GM19238 (cell line): ENCODE measurements at regions not wholly inside any gene's neighbourhood (a gene's known extent, or its start where the extent isn't known, plus 50 kb on each side); places are given as distances from the start of the nearest gene placed in this dataset.

Experiments used
- DNase-seq: peaks from one replicate; pipeline ENCODE4 v3.0.0; 2011; ENCODE audit warnings: low spot score; ENCODE audit not compliant: insufficient read length

GRCh38 chr11:41851743-41852142 lies 392.3 kb upstream of the LRRC4C start:
- DNase-seq = no peak

DNA sequence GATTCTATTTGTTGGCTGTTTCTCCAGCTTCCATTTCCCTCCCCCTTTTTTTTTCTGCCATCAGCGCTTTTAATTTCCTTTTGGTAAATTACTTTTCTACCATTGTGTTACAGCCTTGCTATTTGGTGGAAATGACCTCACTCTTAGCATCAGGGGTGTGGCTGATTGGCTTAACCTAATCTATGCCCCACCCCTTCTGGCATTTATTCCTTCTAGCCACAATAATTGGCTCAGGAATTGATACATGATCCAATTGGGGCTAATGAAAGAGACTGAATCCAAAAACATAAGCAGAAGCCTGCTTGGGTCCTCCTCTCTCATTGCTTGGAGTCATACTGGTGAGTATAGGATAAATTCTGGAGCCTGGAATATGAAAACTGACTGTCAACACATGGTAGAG lies 402.4 kb upstream of the LRRC4C start:
- DNase-seq = no peak

DNA sequence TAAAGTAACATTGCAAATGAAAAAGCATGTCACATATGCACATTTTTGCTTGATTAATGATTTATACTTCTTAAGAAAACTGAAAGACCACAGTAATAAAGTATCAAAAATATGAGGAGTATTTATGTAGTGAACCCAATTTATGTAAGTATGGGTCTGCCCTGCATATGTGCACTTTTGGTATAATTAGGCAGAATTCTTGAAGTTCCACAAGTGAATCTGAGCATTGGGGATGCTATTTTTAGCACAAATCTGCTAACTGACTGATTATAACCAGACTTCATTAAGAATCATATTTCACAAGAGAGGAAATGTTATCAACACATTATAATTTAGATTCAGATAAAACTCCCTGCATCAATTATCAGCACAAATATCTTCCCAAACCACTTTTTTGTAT lies 407.1 kb upstream of the LRRC4C start:
- no peak for DNase-seq

DNA sequence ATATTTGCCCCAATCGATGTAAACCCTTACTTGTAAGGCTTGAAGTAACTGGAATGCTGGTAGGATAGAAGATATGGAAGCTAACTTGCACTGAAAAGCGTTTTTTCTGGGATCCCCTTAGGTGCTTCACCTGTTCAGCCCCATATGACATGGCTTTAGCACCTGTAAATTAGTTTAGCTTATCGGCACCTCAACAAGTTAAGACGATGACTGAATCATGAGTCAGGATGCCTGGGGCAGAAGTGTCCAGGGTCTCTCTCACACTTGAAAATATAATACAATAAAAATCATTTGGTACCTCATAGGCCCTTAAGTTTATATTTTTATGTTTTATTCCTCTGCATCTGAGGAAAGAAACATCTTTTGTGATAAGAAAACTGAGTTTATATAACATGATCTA lies 409.2 kb upstream of the LRRC4C start:
- DNase-seq = no peak

DNA sequence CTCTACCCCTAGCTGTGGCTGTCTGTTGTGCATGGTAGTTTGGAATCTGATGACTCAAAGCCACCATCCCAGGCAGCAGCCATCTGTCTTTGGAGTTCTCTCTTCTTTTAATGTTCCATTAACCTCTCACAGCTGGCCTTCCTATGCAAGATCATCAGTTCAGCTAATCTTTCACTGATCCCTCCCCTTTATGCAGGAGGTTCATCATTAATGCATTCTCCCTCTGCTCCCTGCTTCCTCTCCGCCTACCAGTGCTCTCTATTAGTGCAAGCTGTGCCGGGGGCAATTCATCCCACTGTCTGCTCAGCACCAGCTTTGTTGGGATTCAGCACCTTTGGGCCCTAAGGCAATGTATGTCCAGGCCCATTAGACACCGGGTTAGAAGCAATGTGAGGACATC lies 413.0 kb upstream of the LRRC4C start:
- DNase-seq = no peak

DNA sequence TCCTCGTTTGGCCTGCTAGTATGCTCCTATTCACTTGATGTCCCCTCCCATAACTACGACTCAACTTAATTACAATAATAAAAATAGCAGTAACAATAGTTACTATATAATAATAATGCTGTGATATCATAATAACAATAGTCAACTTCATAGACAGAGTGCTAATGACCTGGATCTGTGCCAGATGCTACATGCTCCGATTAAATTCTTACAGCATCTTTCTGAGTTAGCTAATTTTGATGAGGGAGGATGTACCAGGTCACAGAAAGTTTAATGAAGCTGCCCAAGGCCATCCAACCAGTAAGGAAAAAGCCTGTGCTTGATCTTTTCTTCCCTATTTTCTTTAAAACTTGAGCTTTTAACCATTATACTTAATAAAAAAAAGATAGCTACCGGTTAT lies 413.4 kb upstream of the LRRC4C start:
- DNase-seq = no peak

GRCh38 chr11:41878095-41878494 lies 418.6 kb upstream of the LRRC4C start:
- DNase-seq = no peak

DNA sequence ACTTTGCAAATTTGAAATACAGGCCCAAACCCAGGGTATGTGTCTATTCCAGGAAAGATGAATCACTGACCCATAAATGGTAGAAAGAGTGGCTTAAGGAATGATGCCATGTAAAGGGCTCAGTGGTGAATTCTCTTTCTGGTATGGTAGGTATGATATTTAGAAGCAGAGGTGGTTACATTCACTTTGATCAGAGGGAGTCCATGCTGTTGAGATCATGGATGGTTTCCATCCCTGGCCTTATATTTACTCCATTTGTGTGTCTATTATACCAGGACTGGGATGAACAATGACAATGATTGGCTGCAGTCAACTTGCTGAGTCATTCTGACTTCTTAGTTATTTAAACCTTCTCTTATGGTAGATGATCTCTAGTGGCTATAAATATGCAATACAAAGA lies 419.8 kb upstream of the LRRC4C start:
- no peak for DNase-seq

GRCh38 chr11:41895081-41895480 lies 435.6 kb upstream of the LRRC4C start:
- no peak for DNase-seq

- DNase-seq = no peak
Observed at GRCh38 chr11:41897991-41898390, 438.5 kb upstream of the LRRC4C start.

DNA sequence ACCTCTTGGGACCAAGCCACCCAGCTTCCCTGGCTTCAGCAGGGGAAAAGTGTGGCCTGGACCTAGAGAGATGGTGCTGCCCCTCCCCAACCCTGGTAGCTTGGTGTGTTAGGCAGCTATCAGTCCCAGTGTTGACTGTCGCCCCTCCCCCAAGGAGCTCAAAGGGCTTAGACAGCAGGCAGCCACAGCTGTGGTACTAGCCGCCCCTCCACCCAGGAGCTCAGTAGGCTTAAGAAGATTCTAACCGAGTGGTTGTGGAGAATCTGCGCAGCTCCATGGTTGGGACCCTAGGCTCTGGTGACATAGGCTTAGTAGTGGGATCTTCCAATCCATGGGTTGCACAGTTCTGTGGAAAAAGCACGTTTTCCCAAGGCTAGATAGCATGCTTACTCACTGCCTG lies 458.4 kb upstream of the LRRC4C start:
- no peak for DNase-seq

GRCh38 chr11:41920374-41920773 lies 460.9 kb upstream of the LRRC4C start:
- no peak for DNase-seq

- DNase-seq = no peak
Observed at GRCh38 chr11:41921746-41922390, 462.4 kb upstream of the LRRC4C start.

DNA sequence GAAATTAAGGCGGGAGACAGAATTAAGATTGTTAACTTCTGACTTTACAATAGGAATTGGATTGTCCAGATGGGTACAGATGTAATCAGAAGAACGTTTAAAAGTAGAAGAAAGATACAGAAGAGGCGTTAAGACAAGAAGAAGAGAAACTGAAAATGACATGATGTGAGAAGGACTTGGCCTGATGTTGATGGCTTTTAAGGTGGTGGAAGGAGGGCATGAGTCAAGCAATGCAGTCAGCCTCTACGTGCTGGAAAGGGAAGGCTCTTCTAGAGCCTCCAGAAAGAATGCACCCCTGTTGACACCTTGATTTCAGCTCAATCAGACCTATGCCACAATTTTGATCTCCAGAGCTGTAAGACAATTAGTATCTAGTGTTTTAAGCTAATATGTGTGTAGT lies 466.9 kb upstream of the LRRC4C start:
- DNase-seq = no peak

GRCh38 chr11:41935241-41935640 lies 475.8 kb upstream of the LRRC4C start:
- no peak for DNase-seq

DNA sequence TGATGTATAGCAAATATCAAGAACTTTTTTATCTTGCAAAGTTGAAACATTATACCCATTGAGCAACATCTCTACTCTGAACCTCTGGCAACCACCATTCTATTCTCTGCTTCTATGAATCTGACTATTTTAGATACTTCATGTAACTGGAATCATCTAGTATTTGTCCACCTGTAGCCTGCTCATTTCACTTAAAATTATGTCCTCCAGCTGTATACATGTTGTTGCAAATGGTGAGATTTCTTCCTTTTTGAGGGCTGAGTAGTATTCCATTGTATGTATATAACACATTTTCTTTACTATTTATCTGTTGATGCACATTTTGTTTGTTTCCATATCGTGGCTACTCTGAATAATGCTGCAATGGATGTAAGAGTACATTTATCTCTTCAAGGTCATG lies 476.3 kb upstream of the LRRC4C start:
- no peak for DNase-seq

- no peak for DNase-seq
Observed at GRCh38 chr11:41943656-41944055, 484.2 kb upstream of the LRRC4C start.

GRCh38 chr11:41947392-41947791 lies 487.9 kb upstream of the LRRC4C start:
- no peak for DNase-seq

DNA sequence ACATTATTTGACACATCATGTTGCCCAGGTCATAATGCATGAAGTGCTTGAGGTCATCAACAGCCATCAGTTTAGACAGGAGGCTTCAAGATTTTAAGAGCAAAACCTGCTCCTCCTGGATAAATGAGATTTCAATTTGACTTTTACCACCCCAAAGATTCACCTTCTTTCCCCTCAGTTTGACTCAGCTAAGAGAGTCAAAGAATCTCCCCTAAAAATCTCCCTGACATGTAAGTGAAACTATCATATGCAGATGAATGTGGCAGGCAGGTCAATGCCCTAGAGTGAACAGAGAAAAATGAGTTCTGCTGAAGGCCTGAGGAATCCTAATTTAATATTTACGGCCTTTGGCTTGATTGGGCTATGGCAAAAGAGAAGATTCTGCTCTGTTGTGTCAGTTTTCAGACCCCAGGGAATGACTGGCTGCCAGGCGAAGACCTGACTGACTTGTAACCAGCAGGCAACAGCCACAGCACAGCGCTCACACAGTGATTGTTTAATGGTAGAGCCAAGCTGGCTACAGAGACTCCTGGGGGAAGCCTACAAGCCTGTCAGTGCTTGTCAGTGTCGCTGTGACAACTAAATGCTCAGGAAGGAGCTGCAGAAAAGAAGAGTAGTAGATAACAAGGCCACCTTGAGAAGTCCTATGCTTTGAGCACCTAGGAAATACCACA lies 491.2 kb upstream of the LRRC4C start:
- DNase-seq = no peak

DNA sequence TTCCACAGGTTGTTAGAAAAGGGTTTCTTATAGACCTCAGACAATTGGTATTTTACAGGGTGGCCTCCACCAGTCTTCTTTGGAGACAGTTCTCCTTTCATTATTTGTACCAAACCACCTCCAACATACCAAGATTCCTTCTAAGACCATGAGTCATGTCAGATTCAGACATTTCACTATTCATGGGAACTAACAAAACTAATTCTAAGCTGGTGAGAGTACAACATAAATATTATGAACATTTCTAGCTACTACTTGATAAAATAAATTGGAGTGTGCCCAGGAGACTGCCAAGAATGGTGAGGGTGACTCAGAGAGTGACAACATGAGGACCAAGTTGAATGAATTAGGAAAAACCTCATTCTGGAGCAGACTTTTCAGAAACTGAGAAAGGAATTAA lies 494.6 kb upstream of the LRRC4C start:
- no peak for DNase-seq

DNA sequence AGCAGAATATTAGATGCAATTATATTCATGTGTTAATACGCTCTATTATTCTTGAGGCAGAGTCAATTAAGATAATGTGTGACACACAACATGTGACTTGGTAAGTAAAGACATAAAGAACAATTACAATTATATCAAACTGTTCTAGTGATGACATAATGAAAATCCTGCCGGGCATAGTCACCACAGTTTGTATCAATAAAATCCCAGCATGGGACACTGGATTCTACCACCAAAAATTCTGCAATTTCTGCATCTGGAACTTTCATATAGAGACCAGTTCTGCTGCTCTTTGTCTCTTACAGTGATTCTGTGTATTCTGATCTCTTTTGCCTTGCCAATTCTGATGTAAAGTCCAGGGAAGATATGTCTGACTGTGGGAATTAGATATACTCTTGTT lies 495.6 kb upstream of the LRRC4C start:
- no peak for DNase-seq

GRCh38 chr11:41955635-41956400 lies 496.4 kb upstream of the LRRC4C start:
- DNase-seq = no peak

- DNase-seq = no peak
Observed at GRCh38 chr11:41963406-41963805, 504.0 kb upstream of the LRRC4C start.
